ENCODE measurements at regions not wholly inside any gene's neighbourhood (a gene's known extent, or its start where the extent isn't known, plus 50 kb on each side); places are given as distances from the start of the nearest gene placed in this dataset.

DNA sequence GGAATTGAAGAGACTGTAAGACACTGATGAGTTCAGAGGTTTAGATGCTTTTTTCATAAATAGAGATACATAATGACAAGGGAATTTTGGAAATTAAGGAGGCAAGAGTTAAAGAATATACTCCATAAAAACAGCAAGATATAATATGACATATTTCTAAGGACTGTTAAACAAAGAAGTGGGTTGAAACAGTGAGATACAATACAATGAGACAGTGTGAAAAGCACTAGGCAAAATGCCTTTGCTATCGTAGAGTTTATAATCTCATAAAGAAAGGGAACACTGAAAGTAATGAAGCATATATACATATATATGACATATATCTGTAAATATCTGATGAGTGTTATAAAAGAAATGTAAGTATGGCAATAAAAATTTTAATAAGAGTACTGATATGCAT is 1496.2 kb downstream of the TECRL start:
- TF ChIP-seq, protein P1, sequence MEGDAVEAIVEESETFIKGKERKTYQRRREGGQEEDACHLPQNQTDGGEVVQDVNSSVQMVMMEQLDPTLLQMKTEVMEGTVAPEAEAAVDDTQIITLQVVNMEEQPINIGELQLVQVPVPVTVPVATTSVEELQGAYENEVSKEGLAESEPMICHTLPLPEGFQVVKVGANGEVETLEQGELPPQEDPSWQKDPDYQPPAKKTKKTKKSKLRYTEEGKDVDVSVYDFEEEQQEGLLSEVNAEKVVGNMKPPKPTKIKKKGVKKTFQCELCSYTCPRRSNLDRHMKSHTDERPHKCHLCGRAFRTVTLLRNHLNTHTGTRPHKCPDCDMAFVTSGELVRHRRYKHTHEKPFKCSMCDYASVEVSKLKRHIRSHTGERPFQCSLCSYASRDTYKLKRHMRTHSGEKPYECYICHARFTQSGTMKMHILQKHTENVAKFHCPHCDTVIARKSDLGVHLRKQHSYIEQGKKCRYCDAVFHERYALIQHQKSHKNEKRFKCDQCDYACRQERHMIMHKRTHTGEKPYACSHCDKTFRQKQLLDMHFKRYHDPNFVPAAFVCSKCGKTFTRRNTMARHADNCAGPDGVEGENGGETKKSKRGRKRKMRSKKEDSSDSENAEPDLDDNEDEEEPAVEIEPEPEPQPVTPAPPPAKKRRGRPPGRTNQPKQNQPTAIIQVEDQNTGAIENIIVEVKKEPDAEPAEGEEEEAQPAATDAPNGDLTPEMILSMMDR (conservative IDR thresholded peaks at IDR 0.05; ENCODE audit: low read depth, low read length), result no peak
- TF ChIP-seq EZH2 (IDR thresholded peaks at IDR 0.05; ENCODE audit: borderline replicate concordance, low read depth, low read length, poor library complexity, severe bottlenecking), result no peak

Measured in A673 (cell line).